ENCODE measurements at regions not wholly inside any gene's neighbourhood (a gene's known extent, or its start where the extent isn't known, plus 50 kb on each side); places are given as distances from the start of the nearest gene placed in this dataset.

DNA sequence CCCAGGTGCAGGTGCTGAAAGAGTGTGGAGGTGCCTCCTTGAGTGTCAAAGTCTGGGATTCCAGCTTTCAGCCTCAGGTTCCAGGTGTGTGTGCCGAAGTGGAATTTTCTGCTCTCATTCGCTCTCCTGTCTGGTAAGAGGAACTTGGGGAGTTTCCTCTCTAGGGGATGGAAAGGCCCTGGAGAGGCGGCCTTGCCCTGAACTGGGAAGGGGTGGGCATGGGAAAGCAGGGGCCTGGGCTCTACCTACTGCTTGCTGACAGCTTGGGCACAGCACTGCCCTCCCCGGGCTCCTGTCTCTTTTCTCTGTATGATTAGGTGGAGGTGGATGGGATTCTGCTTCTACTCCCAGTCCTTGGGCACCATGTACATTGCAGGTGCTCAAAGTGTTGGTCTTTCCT is 192.8 kb downstream of the ZNF716 start:
- TF ChIP-seq, protein P1, sequence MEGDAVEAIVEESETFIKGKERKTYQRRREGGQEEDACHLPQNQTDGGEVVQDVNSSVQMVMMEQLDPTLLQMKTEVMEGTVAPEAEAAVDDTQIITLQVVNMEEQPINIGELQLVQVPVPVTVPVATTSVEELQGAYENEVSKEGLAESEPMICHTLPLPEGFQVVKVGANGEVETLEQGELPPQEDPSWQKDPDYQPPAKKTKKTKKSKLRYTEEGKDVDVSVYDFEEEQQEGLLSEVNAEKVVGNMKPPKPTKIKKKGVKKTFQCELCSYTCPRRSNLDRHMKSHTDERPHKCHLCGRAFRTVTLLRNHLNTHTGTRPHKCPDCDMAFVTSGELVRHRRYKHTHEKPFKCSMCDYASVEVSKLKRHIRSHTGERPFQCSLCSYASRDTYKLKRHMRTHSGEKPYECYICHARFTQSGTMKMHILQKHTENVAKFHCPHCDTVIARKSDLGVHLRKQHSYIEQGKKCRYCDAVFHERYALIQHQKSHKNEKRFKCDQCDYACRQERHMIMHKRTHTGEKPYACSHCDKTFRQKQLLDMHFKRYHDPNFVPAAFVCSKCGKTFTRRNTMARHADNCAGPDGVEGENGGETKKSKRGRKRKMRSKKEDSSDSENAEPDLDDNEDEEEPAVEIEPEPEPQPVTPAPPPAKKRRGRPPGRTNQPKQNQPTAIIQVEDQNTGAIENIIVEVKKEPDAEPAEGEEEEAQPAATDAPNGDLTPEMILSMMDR (IDR thresholded peaks at IDR 0.05), result no peak
- TF ChIP-seq POLR2AphosphoS5 (IDR thresholded peaks at IDR 0.05), result no peak

Data from upper lobe of left lung (tissue), 4 donors.